ENCODE measurements at regions not wholly inside any gene's neighbourhood (a gene's known extent, or its start where the extent isn't known, plus 50 kb on each side); places are given as distances from the start of the nearest gene placed in this dataset.

- no TSS peak for BruUV-seq (replicated peaks)
- no peak overlapping the region for H2AFZ ChIP-seq (ENCODE audit: low read length)
- no peak overlapping the region for H3K4me2 ChIP-seq (ENCODE audit: low read length)
- H3K4me1 ChIP-seq (ENCODE audit: insufficient read depth, low read length, poor library complexity, severe bottlenecking) = no peaks in the 10 kb centered on the region
- no peaks in the 10 kb centered on the region for H3K9me2 ChIP-seq (ENCODE audit: insufficient read depth, low read length)
- H3K36me3 ChIP-seq (ENCODE audit: insufficient read depth, low read length) = no peaks in the 10 kb centered on the region
- POLR2A ChIA-PET = no interaction called here
- intact Hi-C loops (cut with micrococcal nuclease; ENCODE audit: unreplicated experiment) = no loop called here
- DNase-seq (ENCODE audit: low spot score) = no peak
- H3K79me2 ChIP-seq (ENCODE audit: insufficient read depth, low read depth, low read length) = no peaks in the 10 kb centered on the region
- H4K20me1 ChIP-seq (ENCODE audit: insufficient read depth, low read length) = no peaks in the 10 kb centered on the region
- H3K9me3 ChIP-seq (ENCODE audit: low read length) = no peaks in the 10 kb centered on the region
- H3K4me3 ChIP-seq (ENCODE audit: low read depth, low read length, poor library complexity, severe bottlenecking) = no peak overlapping the region
- CTCF ChIA-PET (ENCODE audit: unreplicated experiment) = no interaction called here
- no peak for TF ChIP-seq CTCF (conservative IDR thresholded peaks at IDR 0.05; ENCODE audit: low read length)
- TF ChIP-seq EZH2phosphoT487 (IDR thresholded peaks at IDR 0.05; ENCODE audit: borderline replicate concordance, low read depth, low read length) = no peak
- H3K27ac ChIP-seq (ENCODE audit: low read depth, low read length, poor library complexity, severe bottlenecking) = no peak overlapping the region
These were observed 1989.8 kb downstream of the EFNA5 start for GRCh38 chr5:105680858-105681475.

- DNase-seq (ENCODE audit: low spot score) = no peak
- TF ChIP-seq CTCF (conservative IDR thresholded peaks at IDR 0.05; ENCODE audit: low read length) (no peak), EZH2phosphoT487 (IDR thresholded peaks at IDR 0.05; ENCODE audit: borderline replicate concordance, low read depth, low read length) (no peak)
- POLR2A ChIA-PET = no interaction called here
- CTCF ChIA-PET (ENCODE audit: unreplicated experiment) = no interaction called here
- no peaks in the 10 kb centered on the region for H3K9me3 ChIP-seq (ENCODE audit: low read length)
- no peaks in the 10 kb centered on the region for H3K9me2 ChIP-seq (ENCODE audit: insufficient read depth, low read length)
- intact Hi-C loops (cut with micrococcal nuclease; ENCODE audit: unreplicated experiment) = no loop called here
- no peak overlapping the region for H3K4me2 ChIP-seq (ENCODE audit: low read length)
- H2AFZ ChIP-seq (ENCODE audit: low read length) = no peak overlapping the region
- H3K36me3 ChIP-seq (ENCODE audit: insufficient read depth, low read length) = no peaks in the 10 kb centered on the region
- no peaks in the 10 kb centered on the region for H3K4me1 ChIP-seq (ENCODE audit: insufficient read depth, low read length, poor library complexity, severe bottlenecking)
- H3K4me3 ChIP-seq (ENCODE audit: low read depth, low read length, poor library complexity, severe bottlenecking) = no peak overlapping the region
- H3K79me2 ChIP-seq (ENCODE audit: insufficient read depth, low read depth, low read length) = no peaks in the 10 kb centered on the region
- BruUV-seq (replicated peaks) = no TSS peak
- no peak overlapping the region for H3K27ac ChIP-seq (ENCODE audit: low read depth, low read length, poor library complexity, severe bottlenecking)
- H4K20me1 ChIP-seq (ENCODE audit: insufficient read depth, low read length) = no peaks in the 10 kb centered on the region
These were observed 1993.4 kb downstream of the EFNA5 start for GRCh38 chr5:105677291-105677690.

- no peaks in the 10 kb centered on the region for H3K36me3 ChIP-seq (ENCODE audit: insufficient read depth, low read length)
- no peak for DNase-seq (ENCODE audit: low spot score)
- H3K4me2 ChIP-seq (ENCODE audit: low read length) = no peak overlapping the region
- H3K79me2 ChIP-seq (ENCODE audit: insufficient read depth, low read depth, low read length) = no peaks in the 10 kb centered on the region
- H3K4me1 ChIP-seq (ENCODE audit: insufficient read depth, low read length, poor library complexity, severe bottlenecking) = no peaks in the 10 kb centered on the region
- H3K4me3 ChIP-seq (ENCODE audit: low read depth, low read length, poor library complexity, severe bottlenecking) = no peak overlapping the region
- H4K20me1 ChIP-seq (ENCODE audit: insufficient read depth, low read length) = no peaks in the 10 kb centered on the region
- ChIA-PET CTCF (ENCODE audit: unreplicated experiment) (no interaction called here), POLR2A (no interaction called here)
- BruUV-seq (replicated peaks) = no TSS peak
- intact Hi-C loops (cut with micrococcal nuclease; ENCODE audit: unreplicated experiment) = no loop called here
- H3K27ac ChIP-seq (ENCODE audit: low read depth, low read length, poor library complexity, severe bottlenecking) = no peak overlapping the region
- no peaks in the 10 kb centered on the region for H3K9me3 ChIP-seq (ENCODE audit: low read length)
- H2AFZ ChIP-seq (ENCODE audit: low read length) = no peak overlapping the region
- TF ChIP-seq CTCF (conservative IDR thresholded peaks at IDR 0.05; ENCODE audit: low read length) = no peak
- TF ChIP-seq EZH2phosphoT487 (IDR thresholded peaks at IDR 0.05; ENCODE audit: borderline replicate concordance, low read depth, low read length) = no peak
- H3K9me2 ChIP-seq (ENCODE audit: insufficient read depth, low read length) = no peaks in the 10 kb centered on the region
These were observed 2000.1 kb downstream of the EFNA5 start for GRCh38 chr5:105670596-105670995.
